ENCODE measurements at regions not wholly inside any gene's neighbourhood (a gene's known extent, or its start where the extent isn't known, plus 50 kb on each side); places are given as distances from the start of the nearest gene placed in this dataset.
"Not testable (repeated sequence)": the region's sequence is repeated elsewhere in the genome, so short reads cannot be mapped to it uniquely, and the experiment has no call there.

DNA sequence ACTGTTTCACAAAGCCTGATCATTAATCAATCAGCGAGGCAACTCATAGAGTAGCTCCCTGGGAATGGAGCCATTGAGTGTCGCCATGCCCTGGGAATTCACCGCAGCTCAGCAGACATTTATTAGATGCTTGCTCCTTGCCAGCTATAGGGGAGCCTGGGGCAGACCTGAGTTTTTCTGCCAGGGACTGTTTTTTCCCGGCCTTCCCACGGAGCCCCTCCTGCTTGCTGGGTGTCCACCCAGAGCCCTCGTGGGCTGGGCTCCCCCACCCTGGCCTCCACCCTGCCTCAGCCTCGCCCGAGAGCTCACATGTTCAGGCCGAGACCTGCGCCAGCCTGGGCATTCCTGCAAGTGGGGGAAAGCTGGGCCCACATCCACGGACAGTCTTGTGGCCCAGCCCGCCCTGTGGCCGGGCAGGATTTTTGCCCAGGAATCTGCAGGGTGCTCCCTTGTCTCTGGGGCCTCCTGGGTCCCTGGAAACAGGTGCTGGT lies 64.9 kb downstream of the SMIM38 start:
- H3K27ac ChIP-seq = no peak overlapping the region
- TF ChIP-seq CTCF (conservative IDR thresholded peaks at IDR 0.05) (no peak), ZFX (IDR thresholded peaks at IDR 0.05) (no peak)

DNA sequence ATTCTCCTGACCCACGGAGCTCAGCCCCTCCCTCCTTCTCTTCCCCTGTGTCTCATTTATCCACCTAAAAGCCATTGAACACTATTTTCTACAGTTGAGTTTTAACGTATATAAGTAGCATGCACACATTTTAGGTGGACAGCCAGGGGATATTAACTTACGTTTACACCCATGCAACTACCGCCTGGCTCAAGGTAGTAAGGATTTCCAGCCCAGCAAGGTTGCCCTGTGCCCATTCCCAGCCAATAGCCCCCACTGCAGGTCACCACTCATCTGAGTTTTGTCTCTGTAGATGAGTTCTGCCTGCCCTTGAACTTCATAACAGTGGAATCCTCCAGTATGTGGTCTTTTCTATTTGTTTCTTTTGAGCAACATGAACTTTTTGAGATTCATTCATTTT lies 65.4 kb downstream of the SMIM38 start:
- H3K27ac ChIP-seq = no peak overlapping the region
- no peak for TF ChIP-seq ZFX (IDR thresholded peaks at IDR 0.05)

DNA sequence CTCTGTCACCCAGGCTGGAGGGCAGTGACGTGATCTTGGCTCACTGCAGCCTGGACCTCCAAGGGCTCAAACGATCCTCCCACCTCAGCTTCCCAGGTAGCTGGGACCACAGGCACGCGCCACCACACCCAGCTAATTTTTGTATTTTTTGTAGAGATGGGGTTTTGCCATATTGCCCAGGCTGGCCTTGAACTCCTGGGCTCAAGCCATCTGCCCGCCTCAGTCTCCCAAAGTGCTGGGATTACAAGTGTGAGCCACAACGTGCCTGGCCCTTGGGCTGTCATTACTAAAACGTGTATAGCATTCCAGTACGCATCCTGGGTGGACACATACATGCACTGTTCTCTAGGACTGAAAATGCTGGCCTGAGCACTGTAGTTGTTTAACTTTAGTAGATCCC lies 65.9 kb downstream of the SMIM38 start:
- H3K27ac ChIP-seq = not testable (repeated sequence)

- no peak overlapping the region for H3K27ac ChIP-seq
- TF ChIP-seq CTCF (conservative IDR thresholded peaks at IDR 0.05) (no peak), ZFX (IDR thresholded peaks at IDR 0.05) (no peak)
Observed at GRCh38 chr11:69227271-69227670, 66.7 kb upstream of the MYEOV start.

DNA sequence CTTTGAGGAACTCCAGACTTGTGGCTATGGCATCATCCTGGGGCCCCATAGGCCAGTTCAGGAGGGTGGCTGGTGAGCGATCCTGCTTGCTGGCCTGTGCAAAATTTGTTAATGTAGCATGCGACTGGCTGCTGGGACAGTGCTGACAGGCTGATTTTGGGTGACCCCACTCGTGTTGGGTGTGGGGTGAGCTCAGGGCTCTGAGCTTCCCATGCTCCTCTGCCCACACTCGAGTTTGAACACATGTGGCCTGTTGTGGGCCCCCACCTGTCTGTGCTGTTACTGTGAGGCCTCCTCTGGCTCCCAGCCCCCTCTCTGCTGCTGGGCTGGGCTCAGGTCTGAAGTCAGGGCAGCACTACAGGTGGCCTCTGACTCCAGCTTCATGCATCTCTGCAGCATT lies 64.4 kb upstream of the MYEOV start:
- TF ChIP-seq CTCF (conservative IDR thresholded peaks at IDR 0.05) = no peak
- H3K27ac ChIP-seq = no peak overlapping the region

DNA sequence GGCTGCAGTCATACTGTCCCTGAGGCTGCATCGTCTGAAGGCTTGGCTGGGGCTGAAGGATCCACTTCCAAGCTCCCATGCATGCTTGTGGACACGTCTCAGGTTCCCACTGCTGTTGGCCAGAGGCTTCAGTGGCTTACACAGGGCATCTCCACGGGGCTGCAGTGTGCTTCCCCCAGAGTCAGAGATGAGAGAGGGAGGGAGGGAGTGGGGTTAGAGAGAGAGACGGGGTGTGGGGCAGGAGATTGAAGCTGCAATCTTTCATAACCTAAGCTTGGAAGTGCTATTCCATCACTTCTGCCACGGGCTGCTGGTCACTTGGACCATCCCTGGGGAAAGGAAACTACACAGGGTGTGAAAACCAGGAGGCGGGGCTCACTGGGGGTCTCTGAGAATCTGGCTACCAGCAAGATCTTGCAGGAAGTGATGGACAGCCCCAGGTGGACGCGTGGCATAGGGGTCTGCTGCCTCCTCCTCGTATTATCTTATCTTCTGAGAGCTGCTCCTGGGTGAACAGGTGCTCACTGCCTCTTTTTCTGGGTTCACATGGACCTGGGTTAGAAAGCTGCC lies 63.0 kb upstream of the MYEOV start:
- TF ChIP-seq ZFX (IDR thresholded peaks at IDR 0.05) (no peak), CTCF (conservative IDR thresholded peaks at IDR 0.05) (no peak)
- H3K27ac ChIP-seq = no peak overlapping the region

DNA sequence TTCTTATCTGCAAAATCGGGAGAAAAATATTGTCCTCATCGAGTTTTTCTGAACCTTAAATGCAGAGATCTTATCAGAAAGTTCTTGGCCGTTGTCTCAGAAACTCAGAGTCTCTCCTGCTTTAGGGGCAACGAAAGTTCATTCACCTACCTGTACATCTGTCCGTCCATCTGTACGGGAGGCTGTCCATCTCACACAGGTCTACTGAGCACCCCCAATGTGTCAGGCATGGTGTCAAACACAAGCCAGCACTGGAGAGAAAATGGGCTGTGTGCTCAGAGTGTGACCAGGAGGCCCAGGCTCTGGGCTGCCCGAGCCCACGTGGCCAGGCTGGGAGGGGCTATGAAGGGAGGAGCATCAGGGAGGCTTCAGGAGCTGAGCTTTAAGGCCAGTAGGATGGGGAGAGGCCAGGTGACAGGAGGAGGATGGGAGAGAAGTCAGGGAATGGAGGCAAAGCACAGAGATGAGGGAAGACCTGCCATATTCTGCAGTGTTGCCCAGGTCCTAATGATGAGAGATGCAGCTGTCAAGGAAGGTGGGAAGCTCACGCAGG lies 62.4 kb upstream of the MYEOV start:
- TF ChIP-seq ZFX (IDR thresholded peaks at IDR 0.05) = no peak
- TF ChIP-seq CTCF (conservative IDR thresholded peaks at IDR 0.05) = no peak
- H3K27ac ChIP-seq = no peak overlapping the region

- TF ChIP-seq CTCF (conservative IDR thresholded peaks at IDR 0.05) (no peak), ZFX (IDR thresholded peaks at IDR 0.05) (no peak)
- no peak overlapping the region for H3K27ac ChIP-seq
Observed at GRCh38 chr11:69232821-69233743, 60.9 kb upstream of the MYEOV start.

Measured in C4-2B (cell line).